ENCODE measurements at regions not wholly inside any gene's neighbourhood (a gene's known extent, or its start where the extent isn't known, plus 50 kb on each side); places are given as distances from the start of the nearest gene placed in this dataset.

DNA sequence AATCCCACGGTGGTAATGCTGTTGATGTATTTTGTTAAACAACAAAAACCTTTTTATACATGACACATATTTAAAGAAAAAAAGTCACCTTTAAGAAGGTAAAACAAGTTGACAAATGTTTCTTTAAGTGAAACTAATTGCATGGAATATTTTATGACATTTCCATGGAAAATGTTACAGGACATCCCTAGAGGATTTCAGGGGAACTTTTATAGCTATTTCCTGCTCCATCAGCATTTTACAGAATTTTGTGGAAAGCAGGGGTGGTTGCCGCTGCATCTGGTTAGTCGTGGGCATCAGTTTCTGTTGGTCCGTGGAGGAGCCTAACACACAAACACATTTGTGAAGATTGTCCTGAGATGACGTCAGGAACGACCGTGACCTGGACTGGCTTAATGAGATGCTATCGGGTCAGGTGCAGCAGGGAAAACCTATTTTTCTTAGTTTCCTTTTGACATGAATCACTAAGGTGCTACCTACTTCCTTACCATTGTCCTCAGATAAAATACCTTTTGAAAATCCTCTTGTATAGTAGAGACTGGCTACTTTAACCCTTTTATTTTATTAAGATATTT is 305.1 kb downstream of the MAP2K6 start:
- in situ Hi-C loops (cut with MboI) (no loop called here), intact Hi-C loops (cut with micrococcal nuclease) (no loop called here)
- 0% methylated on average over 8 of the region's 8 CpGs for WGBS (ENCODE audit: insufficient coverage, low coverage, missing lambda C conversion rate)
- no TSS peak for BruUV-seq (replicated peaks)
- Histone ChIP-seq H3K27ac (ENCODE audit: extremely low read depth, low read depth, low read length) (no peak overlapping the region), H3K79me2 (ENCODE audit: control insufficient read depth, insufficient read depth, low read length) (no peaks in the 10 kb centered on the region), H3K4me1 (replicated peaks in 1 of 2; ENCODE audit: control insufficient read depth in 2 of 2, insufficient read depth in 2 of 2, low read length in 2 of 2) (no peaks in the 10 kb centered on the region), H3K36me3 (ENCODE audit: control insufficient read depth, insufficient read depth, low read length) (no peaks in the 10 kb centered on the region), H2AFZ (ENCODE audit: low read depth, low read length) (no peak overlapping the region), H3K4me3 (no peak overlapping the region), H3K9ac (ENCODE audit: insufficient read depth in 1 of 2, low read depth in 2 of 2, low read length in 2 of 2) (no peak overlapping the region), H3K27me3 (ENCODE audit: control insufficient read depth in 2 of 2, insufficient read depth in 2 of 2, low read length in 2 of 2) (no peaks in the 10 kb centered on the region), H3K4me2 (ENCODE audit: insufficient read depth, low read length) (no peak overlapping the region), H4K20me1 (replicated peaks; ENCODE audit: control insufficient read depth, insufficient read depth, low read length) (no peaks in the 10 kb centered on the region), H3K9me3 (replicated peaks; ENCODE audit: control insufficient read depth, insufficient read depth, low read depth, low read length) (no peaks in the 10 kb centered on the region), H3K9me1 (ENCODE audit: control insufficient read depth, insufficient read depth, low read length) (no peaks in the 10 kb centered on the region)
- POLR2A ChIA-PET: no interaction called here
- DNase-seq (ENCODE audit: extremely low read depth in 1 of 4, low spot score in 3 of 4) (no peak), FAIRE-seq (no peak), ATAC-seq (no peak)
- CTCF ChIA-PET (ENCODE audit: low intra/inter-chr PET ratio): no interaction called here
- TF ChIP-seq, protein P1, sequence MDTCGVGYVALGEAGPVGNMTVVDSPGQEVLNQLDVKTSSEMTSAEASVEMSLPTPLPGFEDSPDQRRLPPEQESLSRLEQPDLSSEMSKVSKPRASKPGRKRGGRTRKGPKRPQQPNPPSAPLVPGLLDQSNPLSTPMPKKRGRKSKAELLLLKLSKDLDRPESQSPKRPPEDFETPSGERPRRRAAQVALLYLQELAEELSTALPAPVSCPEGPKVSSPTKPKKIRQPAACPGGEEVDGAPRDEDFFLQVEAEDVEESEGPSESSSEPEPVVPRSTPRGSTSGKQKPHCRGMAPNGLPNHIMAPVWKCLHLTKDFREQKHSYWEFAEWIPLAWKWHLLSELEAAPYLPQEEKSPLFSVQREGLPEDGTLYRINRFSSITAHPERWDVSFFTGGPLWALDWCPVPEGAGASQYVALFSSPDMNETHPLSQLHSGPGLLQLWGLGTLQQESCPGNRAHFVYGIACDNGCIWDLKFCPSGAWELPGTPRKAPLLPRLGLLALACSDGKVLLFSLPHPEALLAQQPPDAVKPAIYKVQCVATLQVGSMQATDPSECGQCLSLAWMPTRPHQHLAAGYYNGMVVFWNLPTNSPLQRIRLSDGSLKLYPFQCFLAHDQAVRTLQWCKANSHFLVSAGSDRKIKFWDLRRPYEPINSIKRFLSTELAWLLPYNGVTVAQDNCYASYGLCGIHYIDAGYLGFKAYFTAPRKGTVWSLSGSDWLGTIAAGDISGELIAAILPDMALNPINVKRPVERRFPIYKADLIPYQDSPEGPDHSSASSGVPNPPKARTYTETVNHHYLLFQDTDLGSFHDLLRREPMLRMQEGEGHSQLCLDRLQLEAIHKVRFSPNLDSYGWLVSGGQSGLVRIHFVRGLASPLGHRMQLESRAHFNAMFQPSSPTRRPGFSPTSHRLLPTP (IDR thresholded peaks at IDR 0.05; ENCODE audit: borderline replicate concordance, extremely low read depth, insufficient read length): no peak
- TF ChIP-seq ZNF316 (IDR thresholded peaks at IDR 0.05) (0 out of 2 replicates have a peak, but pooled peaks have one; percentile 25), FOXJ3 (CRISPR knock-in tag; IDR thresholded peaks at IDR 0.05) (no peak)

Measured in K562 (cell line).